MM.1S (cell line): ENCODE measurements at regions not wholly inside any gene's neighbourhood (a gene's known extent, or its start where the extent isn't known, plus 50 kb on each side); places are given as distances from the start of the nearest gene placed in this dataset.

Experiments used
- DNase-seq: peaks from one replicate; pipeline ENCODE4 v3.0.0-alpha.2; 2015
- H2AFZ ChIP-seq: fragments of 300-600 bp; sonication (generic); 2 replicates; pipeline ENCODE4 v1.6.0; 2016; ENCODE audit warnings: antibody characterized with exemption, low read length
- H3F3A ChIP-seq: fragments of 300-600 bp; sonication (generic); 2 replicates; pipeline ENCODE4 v1.6.1; 2016; ENCODE audit warnings: mild to moderate bottlenecking, antibody characterized with exemption, low read length, moderate library complexity, mixed read lengths; ENCODE audit not compliant: insufficient read depth
- H3K27ac ChIP-seq: fragments of 300-600 bp; sonication (generic); 2 replicates; pipeline ENCODE4 v1.5.1; 2016; ENCODE audit warnings: mild to moderate bottlenecking, low read length
- H3K27me3 ChIP-seq: fragments of 300-600 bp; sonication (generic); replicated peaks from 2 replicates; pipeline ENCODE4 v1.6.0; 2016; ENCODE audit warnings: low read length; ENCODE audit not compliant: insufficient read depth
- H3K36me3 ChIP-seq: fragments of 300-600 bp; sonication (generic); replicated peaks from 2 replicates; pipeline ENCODE4 v1.6.1; 2016; ENCODE audit warnings: mild to moderate bottlenecking, low read length, mixed read lengths; ENCODE audit not compliant: insufficient read depth
- H3K4me1 ChIP-seq: fragments of 300-600 bp; sonication (generic); 2 replicates; pipeline ENCODE4 v1.6.1; 2016; ENCODE audit warnings: low read length, mixed read lengths
- H3K4me2 ChIP-seq: fragments of 300-600 bp; sonication (generic); 2 replicates; pipeline ENCODE4 v1.6.0; 2016; ENCODE audit warnings: low read depth, low read length
- H3K4me3 ChIP-seq: fragments of 300-600 bp; sonication (generic); 2 replicates; pipeline ENCODE4 v1.5.1; 2016; ENCODE audit warnings: low read length, mixed read lengths
- H3K79me2 ChIP-seq: fragments of 300-600 bp; sonication (generic); 2 replicates; pipeline ENCODE4 v1.6.1; 2016; ENCODE audit warnings: mixed run types, low read length, mixed read lengths
- H3K9ac ChIP-seq: fragments of 300-600 bp; sonication (generic); 2 replicates; pipeline ENCODE4 v1.6.1; 2016; ENCODE audit warnings: low read length, mixed read lengths
- H3K9me2 ChIP-seq: fragments of 300-600 bp; sonication (generic); replicated peaks from 2 replicates; pipeline ENCODE4 v1.6.1; 2016; ENCODE audit warnings: mild to moderate bottlenecking, low read length, mixed read lengths; ENCODE audit not compliant: insufficient read depth
- H3K9me3 ChIP-seq: fragments of 300-600 bp; sonication (generic); replicated peaks from 2 replicates; pipeline ENCODE4 v1.6.1; 2016; ENCODE audit warnings: mild to moderate bottlenecking, low read length, mixed read lengths; ENCODE audit not compliant: insufficient read depth
- H4K20me1 ChIP-seq: fragments of 300-600 bp; sonication (generic); 2 replicates; pipeline ENCODE4 v1.6.1; 2016; ENCODE audit warnings: mild to moderate bottlenecking, low read length, moderate library complexity, mixed read lengths; ENCODE audit not compliant: insufficient read depth
- CTCF ChIP-seq: fragments of 300-600 bp; sonication (generic); IDR thresholded peaks from 2 replicates; pipeline ENCODE4 v1.5.1; 2016; ENCODE audit warnings: antibody characterized with exemption, low read length, mixed read lengths
- EZH2 ChIP-seq: fragments of 300-600 bp; sonication (generic); optimal IDR thresholded peaks from 2 replicates; pipeline ENCODE3; 2017; ENCODE audit warnings: low read depth, mild to moderate bottlenecking, antibody characterized with exemption, low read length, mixed read lengths
- EZH2phosphoT487 ChIP-seq: fragments of 300-600 bp; sonication (generic); IDR thresholded peaks from 2 replicates; pipeline ENCODE4 v1.6.1; 2018; ENCODE audit warnings: antibody characterized with exemption, low read length

- Histone ChIP-seq H3K9ac (no peak overlapping the region), H3K9me3 (no peaks in the 10 kb centered on the region), H4K20me1 (no peaks in the 10 kb centered on the region), H3F3A (no peaks in the 10 kb centered on the region), H3K9me2 (no peaks in the 10 kb centered on the region), H3K27ac (no peak overlapping the region), H3K27me3 (no peaks in the 10 kb centered on the region), H3K36me3 (no peaks in the 10 kb centered on the region), H3K4me3 (no peak overlapping the region), H3K4me1 (no peaks in the 10 kb centered on the region), H2AFZ (no peak overlapping the region), H3K79me2 (no peaks in the 10 kb centered on the region), H3K4me2 (no peak overlapping the region)
- TF ChIP-seq CTCF (no peak), EZH2 (no peak), EZH2phosphoT487 (no peak)
- no peak for DNase-seq
Measured at GRCh38 chr2:144239726-144240125, 280.2 kb downstream of the ZEB2 start.

- Histone ChIP-seq H2AFZ (no peak overlapping the region), H3K9ac (no peak overlapping the region), H3K27me3 (no peaks in the 10 kb centered on the region), H3F3A (no peaks in the 10 kb centered on the region), H4K20me1 (no peaks in the 10 kb centered on the region), H3K79me2 (no peaks in the 10 kb centered on the region), H3K36me3 (no peaks in the 10 kb centered on the region), H3K9me2 (no peaks in the 10 kb centered on the region), H3K27ac (no peak overlapping the region), H3K9me3 (no peaks in the 10 kb centered on the region), H3K4me1 (no peaks in the 10 kb centered on the region), H3K4me2 (no peak overlapping the region), H3K4me3 (no peak overlapping the region)
- TF ChIP-seq EZH2phosphoT487 (no peak), CTCF (no peak), EZH2 (no peak)
- DNase-seq = no peak
Measured at GRCh38 chr2:144239306-144239705, 280.6 kb downstream of the ZEB2 start.

- no peak for TF ChIP-seq EZH2phosphoT487
- no peak for TF ChIP-seq EZH2
- no peak for TF ChIP-seq CTCF
- no peaks in the 10 kb centered on the region for H3F3A ChIP-seq
- H3K4me2 ChIP-seq = no peak overlapping the region
- H3K79me2 ChIP-seq = no peaks in the 10 kb centered on the region
- no peak overlapping the region for H3K9ac ChIP-seq
- H3K4me3 ChIP-seq = no peak overlapping the region
- H4K20me1 ChIP-seq = no peaks in the 10 kb centered on the region
- no peak overlapping the region for H3K27ac ChIP-seq
- H2AFZ ChIP-seq = no peak overlapping the region
- DNase-seq = no peak
- no peaks in the 10 kb centered on the region for H3K27me3 ChIP-seq
- H3K9me2 ChIP-seq = no peaks in the 10 kb centered on the region
- H3K36me3 ChIP-seq = no peaks in the 10 kb centered on the region
- H3K4me1 ChIP-seq = no peaks in the 10 kb centered on the region
- no peaks in the 10 kb centered on the region for H3K9me3 ChIP-seq
Measured at GRCh38 chr2:144237830-144238627, 281.9 kb downstream of the ZEB2 start.
